MCF 10A (cell line): ENCODE measurements at regions not wholly inside any gene's neighbourhood (a gene's known extent, or its start where the extent isn't known, plus 50 kb on each side); places are given as distances from the start of the nearest gene placed in this dataset.

Experiments
- BruUV-seq: library from RNA; stranded (reverse); fragments of 400-500 nt; replicated peaks from 2 replicates; lab custom pipeline; 2021; lab: Mats Ljungman, UMichigan
- CTCF ChIA-PET: fragments of 300-600 bp; sonication (Branson Sonifier 250); formaldehyde crosslinking; extraction: SDS; loops from one replicate; lab custom pipeline; 2021; ENCODE audit warnings: antibody characterized with exemption, inconsistent platforms; lab: Yijun Ruan, JAX
- POLR2A ChIA-PET: fragments of 300-600, 350-650 bp; sonication (Branson Sonifier 250); formaldehyde crosslinking; extraction: SDS; loops from one replicate; lab custom pipeline; 2020; ENCODE audit warnings: antibody characterized with exemption, inconsistent platforms; lab: Yijun Ruan, JAX
- DNase-seq: peaks from one replicate; pipeline ENCODE4 v3.0.0-alpha.2; 2018; ENCODE audit not compliant: unreplicated experiment
- H3K27ac Mint-ChIP-seq: one replicate; pipeline ENCODE4 v1.8.0; 2022; ENCODE audit warnings: mild to moderate bottlenecking, low read depth, mixed read lengths; ENCODE audit not compliant: unreplicated experiment
- H3K27me3 Mint-ChIP-seq: one replicate; pipeline ENCODE4 v1.8.0; 2022; ENCODE audit warnings: mixed read lengths; ENCODE audit not compliant: insufficient read depth, unreplicated experiment
- H3K36me3 Mint-ChIP-seq: one replicate; pipeline ENCODE4 v1.8.0; 2022; ENCODE audit warnings: mild to moderate bottlenecking, moderate library complexity, mixed read lengths; ENCODE audit not compliant: insufficient read depth, unreplicated experiment
- H3K4me1 Mint-ChIP-seq: one replicate; pipeline ENCODE4 v1.8.0; 2022; ENCODE audit warnings: mixed read lengths; ENCODE audit not compliant: insufficient read depth, unreplicated experiment
- H3K4me3 Mint-ChIP-seq: one replicate; pipeline ENCODE4 v1.8.0; 2022; ENCODE audit warnings: mild to moderate bottlenecking, moderate library complexity, mixed read lengths; ENCODE audit not compliant: unreplicated experiment
- H3K9me3 Mint-ChIP-seq: one replicate; pipeline ENCODE4 v1.8.0; 2022; ENCODE audit warnings: mixed read lengths; ENCODE audit not compliant: unreplicated experiment
- intact Hi-C: fragments of 100-400 bp; cut with micrococcal nuclease; formaldehyde crosslinking; loops from 2 replicates; pipeline ENCODE4 v1.14.1; 2022
- TF ChIP-seq, protein P1 (sequence below): fragments of 200-600 bp; IDR thresholded peaks from one replicate; pipeline ENCODE4 v1.8.0; 2022; ENCODE audit warnings: antibody characterized with exemption, mild to moderate bottlenecking; ENCODE audit not compliant: unreplicated experiment

DNA sequence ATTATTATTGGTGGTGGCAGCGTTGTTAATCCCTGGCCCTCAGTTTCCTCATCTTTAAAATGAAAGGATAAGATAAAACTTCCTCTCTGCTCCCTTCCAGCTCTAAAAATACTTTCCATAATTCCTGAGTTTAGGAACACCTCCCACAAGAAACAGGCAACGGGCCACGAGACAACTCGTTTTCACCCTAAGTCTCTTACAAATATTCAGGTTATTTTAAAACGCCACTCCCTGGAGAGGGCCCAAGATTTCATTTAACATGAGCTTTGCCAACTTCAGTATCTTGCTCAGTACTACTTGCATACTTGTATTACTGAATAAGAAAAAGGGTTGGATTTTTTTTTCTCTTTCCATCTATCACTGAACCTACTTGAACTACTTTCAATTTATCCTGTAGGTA is 611.1 kb upstream of the FANCL start:
- Mint-ChIP-seq H3K4me1 (no peaks in the 10 kb centered on the region), H3K27ac (no peak overlapping the region), H3K9me3 (no peaks in the 10 kb centered on the region), H3K27me3 (no peaks in the 10 kb centered on the region), H3K4me3 (no peak overlapping the region), H3K36me3 (no peaks in the 10 kb centered on the region)
- BruUV-seq, result no TSS peak
- POLR2A ChIA-PET, result interaction anchor here (0.5 kb wide), 1 partner anchor 117 kb away, joined by 4 read pairs; no protein-coding TSS in a partner anchor
- TF ChIP-seq, protein P1, sequence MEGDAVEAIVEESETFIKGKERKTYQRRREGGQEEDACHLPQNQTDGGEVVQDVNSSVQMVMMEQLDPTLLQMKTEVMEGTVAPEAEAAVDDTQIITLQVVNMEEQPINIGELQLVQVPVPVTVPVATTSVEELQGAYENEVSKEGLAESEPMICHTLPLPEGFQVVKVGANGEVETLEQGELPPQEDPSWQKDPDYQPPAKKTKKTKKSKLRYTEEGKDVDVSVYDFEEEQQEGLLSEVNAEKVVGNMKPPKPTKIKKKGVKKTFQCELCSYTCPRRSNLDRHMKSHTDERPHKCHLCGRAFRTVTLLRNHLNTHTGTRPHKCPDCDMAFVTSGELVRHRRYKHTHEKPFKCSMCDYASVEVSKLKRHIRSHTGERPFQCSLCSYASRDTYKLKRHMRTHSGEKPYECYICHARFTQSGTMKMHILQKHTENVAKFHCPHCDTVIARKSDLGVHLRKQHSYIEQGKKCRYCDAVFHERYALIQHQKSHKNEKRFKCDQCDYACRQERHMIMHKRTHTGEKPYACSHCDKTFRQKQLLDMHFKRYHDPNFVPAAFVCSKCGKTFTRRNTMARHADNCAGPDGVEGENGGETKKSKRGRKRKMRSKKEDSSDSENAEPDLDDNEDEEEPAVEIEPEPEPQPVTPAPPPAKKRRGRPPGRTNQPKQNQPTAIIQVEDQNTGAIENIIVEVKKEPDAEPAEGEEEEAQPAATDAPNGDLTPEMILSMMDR, result no peak
- no peak for DNase-seq
- CTCF ChIA-PET, result no interaction called here
- intact Hi-C loops, result no loop called here

DNA sequence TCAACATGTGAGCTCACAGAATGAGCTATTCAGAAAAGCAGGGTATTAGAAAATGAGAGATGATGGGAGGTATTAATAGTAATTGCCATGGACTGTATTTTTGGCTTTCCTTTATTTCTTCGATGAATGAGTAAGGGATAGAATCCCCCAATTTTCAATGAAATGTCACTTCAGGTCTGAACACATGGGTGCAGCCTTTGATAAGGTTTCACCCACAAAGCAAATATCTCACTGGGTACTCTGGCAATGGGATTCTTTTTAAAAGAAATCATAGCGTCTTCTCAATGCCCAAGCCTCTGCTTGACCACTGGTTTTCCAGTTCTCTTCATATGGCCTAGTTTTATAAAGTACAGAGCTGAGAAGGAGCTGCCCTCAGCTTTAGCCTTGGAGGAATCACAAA is 610.5 kb upstream of the FANCL start:
- POLR2A ChIA-PET, result interaction anchor here (0.6 kb wide), 1 partner anchor 16 kb away, joined by 3 read pairs; no protein-coding TSS in a partner anchor
- intact Hi-C loops, result no loop called here
- Mint-ChIP-seq H3K27ac (no peak overlapping the region), H3K4me1 (no peaks in the 10 kb centered on the region), H3K27me3 (no peaks in the 10 kb centered on the region), H3K4me3 (no peak overlapping the region), H3K36me3 (no peaks in the 10 kb centered on the region), H3K9me3 (no peaks in the 10 kb centered on the region)
- CTCF ChIA-PET, result interaction anchor here (0.5 to 0.6 kb wide), 2 partner anchors 45 to 311 kb away, joined by 3 read pairs; no protein-coding TSS in a partner anchor
- DNase-seq, result no peak
- no TSS peak for BruUV-seq
- TF ChIP-seq, protein P1, result no peak

DNA sequence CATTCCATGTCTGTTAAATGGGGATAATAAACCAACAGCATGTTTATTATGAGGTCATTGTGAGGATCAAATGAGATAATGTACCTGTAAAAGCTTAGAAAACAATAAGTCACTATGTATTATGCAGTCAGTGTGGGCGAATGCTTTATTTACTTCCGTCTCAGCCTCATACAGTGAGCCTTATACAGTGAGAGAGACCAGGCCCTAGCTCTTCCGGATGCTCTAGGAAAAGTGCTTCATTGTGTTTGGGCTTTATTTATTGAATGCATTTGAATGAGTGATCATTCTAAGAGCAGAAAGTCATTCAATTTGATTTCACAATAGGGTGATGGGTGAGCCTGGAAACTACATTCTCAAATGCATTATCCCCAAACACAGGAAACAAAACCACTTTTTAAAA is 603.9 kb upstream of the FANCL start:
- no TSS peak for BruUV-seq
- no peak for DNase-seq
- ChIA-PET CTCF (interaction anchor here (1.4 kb wide), 1 partner anchor 11 kb away, joined by 4 read pairs; no protein-coding TSS in a partner anchor), POLR2A (no interaction called here)
- Mint-ChIP-seq H3K27me3 (no peaks in the 10 kb centered on the region), H3K9me3 (no peaks in the 10 kb centered on the region), H3K27ac (no peak overlapping the region), H3K36me3 (no peaks in the 10 kb centered on the region), H3K4me3 (no peak overlapping the region), H3K4me1 (no peaks in the 10 kb centered on the region)
- TF ChIP-seq, protein P1, result no peak
- intact Hi-C loops, result no loop called here

DNA sequence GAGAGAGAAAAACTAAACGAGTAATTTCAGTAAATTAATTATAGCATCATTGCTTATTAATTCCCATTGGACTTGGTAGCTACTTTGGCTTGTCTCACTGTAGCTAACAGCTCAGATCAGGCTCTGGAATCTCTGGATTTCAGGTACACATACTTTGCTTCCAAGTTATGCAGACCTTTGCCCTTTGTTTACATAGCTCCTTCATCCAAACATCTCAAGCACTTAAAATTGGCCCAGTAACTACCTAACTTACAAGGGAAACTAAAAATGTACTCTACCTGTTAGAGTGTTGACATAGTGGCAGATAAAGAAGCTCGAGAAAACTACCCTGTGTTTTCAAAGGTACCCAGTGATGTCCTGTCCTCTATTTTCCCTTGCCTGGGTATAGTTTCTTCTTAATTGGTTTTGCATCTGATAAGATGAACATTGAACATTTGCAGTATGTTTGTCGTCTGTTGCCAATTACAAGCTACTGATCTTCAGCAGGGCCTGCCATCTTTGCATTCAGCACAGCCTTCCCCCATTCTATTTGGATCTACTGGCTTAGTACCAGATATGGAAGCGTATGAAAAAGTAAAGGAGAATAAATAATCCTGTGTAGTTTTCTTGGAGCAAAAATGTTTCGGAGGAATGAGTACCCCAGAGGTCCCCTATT is 601.5 kb upstream of the FANCL start:
- intact Hi-C loops, result no loop called here
- Mint-ChIP-seq H3K4me3 (no peak overlapping the region), H3K9me3 (no peaks in the 10 kb centered on the region), H3K27ac (no peak overlapping the region), H3K4me1 (no peaks in the 10 kb centered on the region), H3K27me3 (no peaks in the 10 kb centered on the region), H3K36me3 (no peaks in the 10 kb centered on the region)
- no peak for DNase-seq
- POLR2A ChIA-PET, result interaction anchor here (0.6 to 0.7 kb wide), 2 partner anchors 138 to 1742 kb away, joined by 3 to 4 read pairs; no protein-coding TSS in a partner anchor
- CTCF ChIA-PET, result interaction anchor here (0.7 kb wide), 1 partner anchor 260 kb away, joined by 3 read pairs; no protein-coding TSS in a partner anchor
- TF ChIP-seq, protein P1, result no peak
- BruUV-seq, result no TSS peak
